Esophagus muscularis mucosa (tissue), 4 donors: ENCODE measurements at regions not wholly inside any gene's neighbourhood (a gene's known extent, or its start where the extent isn't known, plus 50 kb on each side); places are given as distances from the start of the nearest gene placed in this dataset.
A peak's percentile ranks its signal among the peaks of the same experiment; 100 is the strongest.

Experiments used
- DNase-seq: peaks from one replicate; pipeline ENCODE4 v3.0.0-alpha.2; 2017; ENCODE audit errors: extremely low spot score
- H3K27ac ChIP-seq, 4 donors: fragments of 200-600 bp; sonication (generic); replicated peaks in 1 of 4; 1 replicate in 3 of 4; 2 replicates in 1 of 4; pipeline ENCODE4 v1.5.1; 2016 to 2019; ENCODE audit warnings: mild to moderate bottlenecking in 1 of 4
- H3K27me3 ChIP-seq, 4 donors: fragments of 200-600 bp; sonication (generic); one replicate each; pipeline versions ENCODE4 v1.5.1 to v1.6.0; 2016 to 2019
- H3K36me3 ChIP-seq, 4 donors: fragments of 200-600 bp; sonication (generic); one replicate each; pipeline ENCODE4 v1.5.1; 2016 to 2019
- H3K4me1 ChIP-seq, 4 donors: fragments of 200-600 bp; sonication (generic); one replicate each; pipeline ENCODE4 v1.5.1; 2016 to 2019
- H3K4me3 ChIP-seq, 4 donors: fragments of 200-600 bp; sonication (generic); 1 replicate in 2 of 4; 2 replicates in 2 of 4; pipeline ENCODE4 v1.5.1; 2016 to 2019; ENCODE audit warnings: mild to moderate bottlenecking in 4 of 4, moderate library complexity in 1 of 4
- H3K9me3 ChIP-seq, 4 donors: fragments of 200-600 bp; sonication (generic); 1 replicate in 3 of 4; 2 replicates in 1 of 4; pipeline ENCODE4 v1.5.1; 2016 to 2019
- CTCF ChIP-seq, 3 experiments: fragments of 200-600 bp in 2 of 3; fragments of 450-650 bp in 1 of 3; sonication (generic) in 2 of 3; IDR thresholded peaks; one replicate each; pipeline ENCODE4 v1.5.1; 2017 to 2019; ENCODE audit warnings: antibody characterized with exemption in 3 of 3, mild to moderate bottlenecking in 2 of 3, moderate library complexity in 1 of 3
- EP300 ChIP-seq: sonication (generic); formaldehyde crosslinking; IDR thresholded peaks from one replicate; pipeline ENCODE4 v1.6.1; 2017; ENCODE audit warnings: antibody characterized with exemption
- POLR2A ChIP-seq: fragments of 450-650 bp; IDR thresholded peaks from one replicate; pipeline ENCODE4 v1.6.1; 2017; ENCODE audit warnings: antibody characterized with exemption, moderate library complexity, mild to moderate bottlenecking, low read depth
- POLR2AphosphoS5 ChIP-seq, 2 donors: sonication (generic); formaldehyde crosslinking; IDR thresholded peaks; one replicate each; pipeline ENCODE4 v1.6.1; 2017; ENCODE audit warnings: antibody characterized with exemption in 2 of 2
- WGBS: methylation state at CpG from one replicate; pipeline ENCODE4 v1.1.5; 2018; 5-methylcytosine and 5-hydroxymethylcytosine counted together
- intact Hi-C: fragments of 100-400 bp; cut with DNase I; formaldehyde crosslinking; loops from one replicate; pipeline ENCODE4 v1.15.1; 2023

GRCh38 chr1:47585141-47585902, 147.5 kb downstream of the FOXD2 start:
- peaks cover 0 to 70% (median 0%) of the 10 kb centered on the region in 4 donors for H3K27me3 ChIP-seq
- 79% methylated on average over 9 of the region's 9 CpGs for WGBS
- intact Hi-C loops: no loop called here
- DNase-seq: peak; percentile 74
- H3K27ac ChIP-seq: no peak overlapping the region
- no peaks in the 10 kb centered on the region for H3K36me3 ChIP-seq
- peaks cover 0 to 14% (median 0%) of the 10 kb centered on the region in 4 donors for H3K4me1 ChIP-seq
- no peak overlapping the region for H3K4me3 ChIP-seq
- TF ChIP-seq EP300 (no peak), POLR2A (no peak), CTCF (IDR thresholded peaks at IDR 0.05) (no peak), POLR2AphosphoS5 (IDR thresholded peaks at IDR 0.05) (no peak)
- no peaks in the 10 kb centered on the region for H3K9me3 ChIP-seq

GRCh38 chr1:47587891-47588582, 150.2 kb downstream of the FOXD2 start:
- peaks cover 3 to 20% (median 4%) of the 10 kb centered on the region in 4 donors for H3K4me1 ChIP-seq
- H3K4me3 ChIP-seq: no peak overlapping the region
- H3K27me3 ChIP-seq: peaks cover 0 to 81% (median 0%) of the 10 kb centered on the region in 4 donors
- intact Hi-C loops: no loop called here
- no peak overlapping the region for H3K27ac ChIP-seq
- no peak for TF ChIP-seq CTCF (IDR thresholded peaks at IDR 0.05)
- no peak for TF ChIP-seq POLR2AphosphoS5 (IDR thresholded peaks at IDR 0.05)
- no peak for TF ChIP-seq POLR2A
- no peak for TF ChIP-seq EP300
- H3K36me3 ChIP-seq: no peaks in the 10 kb centered on the region
- 75% methylated on average over 8 of the region's 8 CpGs for WGBS
- H3K9me3 ChIP-seq: no peaks in the 10 kb centered on the region
- peak; percentile 89 for DNase-seq

GRCh38 chr1:47590523-47591225, 152.8 kb downstream of the FOXD2 start:
- TF ChIP-seq CTCF (IDR thresholded peaks at IDR 0.05) (no peak), POLR2AphosphoS5 (IDR thresholded peaks at IDR 0.05) (no peak), EP300 (no peak), POLR2A (no peak)
- no peaks in the 10 kb centered on the region for H3K36me3 ChIP-seq
- intact Hi-C loops: no loop called here
- H3K27me3 ChIP-seq: peaks cover 0 to 77% (median 6%) of the 10 kb centered on the region in 4 donors
- peak; percentile 84 for DNase-seq
- 90% methylated on average over 7 of the region's 8 CpGs for WGBS
- no peaks in the 10 kb centered on the region for H3K9me3 ChIP-seq
- H3K4me3 ChIP-seq: no peak overlapping the region
- H3K4me1 ChIP-seq: peaks cover 11 to 25% (median 12%) of the 10 kb centered on the region in 4 donors
- no peak overlapping the region for H3K27ac ChIP-seq

- no peak for TF ChIP-seq POLR2AphosphoS5 (IDR thresholded peaks at IDR 0.05)
- TF ChIP-seq CTCF (IDR thresholded peaks at IDR 0.05): no peak
- no peak for TF ChIP-seq EP300
- no peak for TF ChIP-seq POLR2A
- Histone ChIP-seq H3K4me3 (no peak overlapping the region), H3K27ac (no peak overlapping the region), H3K4me1 (peaks cover 11 to 25% (median 12%) of the 10 kb centered on the region in 4 donors), H3K9me3 (no peaks in the 10 kb centered on the region), H3K36me3 (no peaks in the 10 kb centered on the region), H3K27me3 (peaks cover 0 to 78% (median 6%) of the 10 kb centered on the region in 4 donors)
- 97% methylated on average over 7 of the region's 7 CpGs for WGBS
- DNase-seq: no peak
- intact Hi-C loops: no loop called here
Measured at GRCh38 chr1:47591801-47592200, 154.0 kb downstream of the FOXD2 start.
